ENCODE measurements at regions not wholly inside any gene's neighbourhood (a gene's known extent, or its start where the extent isn't known, plus 50 kb on each side); places are given as distances from the start of the nearest gene placed in this dataset.

DNA sequence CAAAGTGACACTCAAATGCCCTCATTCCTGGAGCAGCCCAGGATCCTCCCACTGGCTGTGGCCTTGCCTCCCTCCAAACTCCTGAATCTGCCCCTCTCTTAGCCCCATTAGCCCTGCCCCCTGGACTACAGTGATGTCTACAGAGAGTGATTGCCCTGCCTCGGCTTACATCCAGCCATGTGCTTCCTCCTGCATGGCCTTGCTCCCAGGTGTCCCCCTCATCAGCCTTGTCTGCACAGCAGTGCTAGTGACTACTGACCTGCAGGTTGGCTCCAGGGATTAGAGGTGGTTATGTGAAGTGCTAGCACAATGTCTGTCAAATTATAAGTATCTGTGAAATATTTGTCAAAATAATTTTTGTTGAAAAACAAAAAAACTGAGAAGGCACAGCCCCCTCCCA is 259.1 kb upstream of the MYT1L start (continued):
- TF ChIP-seq TAF1 (IDR thresholded peaks at IDR 0.05; ENCODE audit: low read depth, low read length), result no peak

DNA sequence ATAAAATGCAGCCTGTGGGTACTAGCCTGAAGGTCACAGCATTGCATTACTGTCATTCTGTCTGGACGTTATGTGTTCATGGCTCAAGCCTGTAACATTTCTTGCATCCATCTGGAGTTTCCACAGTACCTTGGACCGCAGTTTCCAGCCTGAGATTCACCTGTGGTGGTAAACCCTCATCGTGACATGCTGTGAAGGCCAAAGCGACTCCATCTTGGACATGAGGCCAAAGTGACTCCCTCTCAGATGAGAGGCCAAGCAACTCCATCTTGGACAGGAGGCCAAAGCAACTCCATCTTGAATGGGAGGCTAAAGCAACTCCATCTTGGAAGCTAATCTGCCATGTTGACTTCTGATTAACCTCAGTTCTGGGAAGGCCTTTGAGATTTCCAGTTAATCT is 257.7 kb upstream of the MYT1L start:
- no peak overlapping the region for H3K27ac ChIP-seq (ENCODE audit: low read depth, low read length)
- H2BK15ac ChIP-seq (ENCODE audit: low read length), result no peak overlapping the region
- no peak overlapping the region for H4K5ac ChIP-seq (ENCODE audit: insufficient read length, low read depth, low read length)
- WGBS, 2 experiments (ENCODE audit: extremely low coverage in 1 of 2, insufficient coverage in 1 of 2, insufficient read length in 1 of 2, insufficient replicate concordance in 2 of 2, low coverage in 1 of 2, low lambda C conversion rate in 2 of 2, missing lambda C conversion rate in 1 of 2), result 87% methylated on average over 4 of the region's 4 CpGs; no CpG with 5 or more reads in 1 of the 2 experiments
- H3K9ac ChIP-seq (replicated peaks in 1 of 4; ENCODE audit: extremely low read depth in 1 of 4, low read depth in 3 of 4, low read length in 3 of 4), result no peak overlapping the region
- H3K56ac ChIP-seq (replicated peaks; ENCODE audit: insufficient read length, low read depth, low read length), result no peak overlapping the region
- TF ChIP-seq CBX8 (IDR thresholded peaks at IDR 0.05; ENCODE audit: borderline replicate concordance, low read depth, low read length), result no peak
- TF ChIP-seq GABPA (IDR thresholded peaks at IDR 0.05; ENCODE audit: borderline replicate concordance, insufficient read depth, low read length), result no peak
- no peak for TF ChIP-seq TAF7 (optimal IDR thresholded peaks at IDR 0.05; ENCODE audit: borderline replicate concordance, low read depth, low read length)
- TF ChIP-seq RNF2 (IDR thresholded peaks at IDR 0.05; ENCODE audit: borderline replicate concordance, low read depth, low read length, missing control alignments, poor library complexity, severe bottlenecking), result no peak
- no peak for TF ChIP-seq PHF8 (conservative IDR thresholded peaks at IDR 0.05; ENCODE audit: low read depth, low read length)
- H3K18ac ChIP-seq (ENCODE audit: extremely low read depth, low read length), result no peak overlapping the region
- H3K14ac ChIP-seq (ENCODE audit: insufficient read length), result no peak overlapping the region
- no peak overlapping the region for H2AK5ac ChIP-seq (ENCODE audit: low read depth, low read length)
- H3K4me2 ChIP-seq (ENCODE audit: insufficient read depth in 1 of 2, low read depth in 2 of 2, low read length in 2 of 2), result no peak overlapping the region
- no peaks in the 10 kb centered on the region for H3K27me3 ChIP-seq (replicated peaks in 1 of 4; ENCODE audit: control insufficient read depth in 3 of 4, extremely low read depth in 1 of 4, insufficient read depth in 3 of 4, low read length in 3 of 4)
- H2BK12ac ChIP-seq (ENCODE audit: low read depth, low read length), result no peak overlapping the region
- H4K91ac ChIP-seq (replicated peaks; ENCODE audit: insufficient read length, low read length), result no peak overlapping the region
- DNase-seq (ENCODE audit: low read depth in 1 of 2, low spot score in 2 of 2), result no peak
- H2BK120ac ChIP-seq (replicated peaks; ENCODE audit: low read depth, low read length), result no peak overlapping the region
- H3K79me1 ChIP-seq (ENCODE audit: low read depth, low read length), result no peaks in the 10 kb centered on the region
- no peak overlapping the region for H2BK20ac ChIP-seq (ENCODE audit: low read length)
- H3K4me3 ChIP-seq (ENCODE audit: extremely low read depth in 1 of 4, insufficient read depth in 2 of 4, low read depth in 3 of 4, low read length in 4 of 4), result no peak overlapping the region
- H3K9me3 ChIP-seq (ENCODE audit: insufficient read depth in 2 of 2, low read depth in 1 of 2, low read length in 1 of 2), result no peaks in the 10 kb centered on the region
- ChIA-PET POLR2A (ENCODE audit: partially characterized antibody) (no interaction called here), CTCF (ENCODE audit: partially characterized antibody) (interaction anchor here (0.8 kb wide), 1 partner anchor 720 kb away, joined by 3 read pairs; no protein-coding TSS in a partner anchor)
- no peak for FAIRE-seq
- H3K79me2 ChIP-seq (ENCODE audit: control insufficient read depth in 1 of 2, insufficient read depth in 2 of 2, low read length in 2 of 2), result no peaks in the 10 kb centered on the region
- H3K4me1 ChIP-seq (replicated peaks in 1 of 4; ENCODE audit: control insufficient read depth in 3 of 4, insufficient read depth in 4 of 4, low read length in 3 of 4), result no peaks in the 10 kb centered on the region; a peak in 1 of 7 replicates
- no peaks in the 10 kb centered on the region for H4K20me1 ChIP-seq (replicated peaks in 1 of 2; ENCODE audit: control insufficient read depth in 1 of 2, insufficient read depth in 2 of 2, low read length in 2 of 2)
- no peaks in the 10 kb centered on the region for H3K36me3 ChIP-seq (ENCODE audit: control insufficient read depth in 2 of 4, insufficient read depth in 4 of 4, low read length in 3 of 4)
- H3K4ac ChIP-seq (replicated peaks; ENCODE audit: insufficient read length, low read depth, low read length), result no peak overlapping the region
- no peak overlapping the region for H2BK5ac ChIP-seq (ENCODE audit: low read depth, low read length)
- no peak overlapping the region; the same call in 1 of the 2 replicates for H4K8ac ChIP-seq (ENCODE audit: extremely low read depth, insufficient read depth, low read length)
- no peak overlapping the region for H3K23ac ChIP-seq (ENCODE audit: insufficient read length)
- H3K23me2 ChIP-seq (ENCODE audit: low read depth, low read length), result no peaks in the 10 kb centered on the region
- H2AFZ ChIP-seq (ENCODE audit: low read length), result no peak overlapping the region

Data from H1 (cell line).